ENCODE measurements at regions not wholly inside any gene's neighbourhood (a gene's known extent, or its start where the extent isn't known, plus 50 kb on each side); places are given as distances from the start of the nearest gene placed in this dataset.

DNA sequence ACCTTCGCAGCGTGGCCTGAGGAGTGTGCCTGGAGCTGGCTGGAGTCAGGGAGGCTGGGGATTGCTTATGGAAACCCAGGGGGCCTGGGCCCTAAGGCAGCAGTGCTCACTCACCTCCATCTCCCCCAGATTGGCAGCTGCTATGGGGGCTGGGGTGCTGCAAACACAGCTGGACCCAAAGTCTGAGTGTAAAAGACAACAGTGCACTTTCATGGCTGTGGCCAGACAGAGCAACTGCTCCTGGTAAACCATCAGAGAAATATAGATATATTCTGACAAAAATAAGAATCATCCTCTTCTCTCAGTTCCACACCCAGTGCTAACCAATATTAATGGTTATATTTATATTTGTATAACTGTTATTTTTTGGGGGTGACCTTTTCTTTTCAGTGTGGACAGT, 123.9 kb downstream of the TENT4A start:
- TF ChIP-seq, protein P1, sequence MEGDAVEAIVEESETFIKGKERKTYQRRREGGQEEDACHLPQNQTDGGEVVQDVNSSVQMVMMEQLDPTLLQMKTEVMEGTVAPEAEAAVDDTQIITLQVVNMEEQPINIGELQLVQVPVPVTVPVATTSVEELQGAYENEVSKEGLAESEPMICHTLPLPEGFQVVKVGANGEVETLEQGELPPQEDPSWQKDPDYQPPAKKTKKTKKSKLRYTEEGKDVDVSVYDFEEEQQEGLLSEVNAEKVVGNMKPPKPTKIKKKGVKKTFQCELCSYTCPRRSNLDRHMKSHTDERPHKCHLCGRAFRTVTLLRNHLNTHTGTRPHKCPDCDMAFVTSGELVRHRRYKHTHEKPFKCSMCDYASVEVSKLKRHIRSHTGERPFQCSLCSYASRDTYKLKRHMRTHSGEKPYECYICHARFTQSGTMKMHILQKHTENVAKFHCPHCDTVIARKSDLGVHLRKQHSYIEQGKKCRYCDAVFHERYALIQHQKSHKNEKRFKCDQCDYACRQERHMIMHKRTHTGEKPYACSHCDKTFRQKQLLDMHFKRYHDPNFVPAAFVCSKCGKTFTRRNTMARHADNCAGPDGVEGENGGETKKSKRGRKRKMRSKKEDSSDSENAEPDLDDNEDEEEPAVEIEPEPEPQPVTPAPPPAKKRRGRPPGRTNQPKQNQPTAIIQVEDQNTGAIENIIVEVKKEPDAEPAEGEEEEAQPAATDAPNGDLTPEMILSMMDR (IDR thresholded peaks at IDR 0.05) = no peak
- TF ChIP-seq POLR2A (IDR thresholded peaks at IDR 0.05) = no peak

Data from esophagus squamous epithelium (tissue), 4 donors.